DMS 273 treated with DMSO at 0.1 percent for 48 hours (cell line): ENCODE measurements at regions not wholly inside any gene's neighbourhood (a gene's known extent, or its start where the extent isn't known, plus 50 kb on each side); places are given as distances from the start of the nearest gene placed in this dataset.
"Not testable (repeated sequence)": the region's sequence is repeated elsewhere in the genome, so short reads cannot be mapped to it uniquely, and the experiment has no call there.

Experiments used
- DNase-seq: peaks from one replicate; lab custom pipeline; 2025; lab: John Stamatoyannopoulos, UW

DNA sequence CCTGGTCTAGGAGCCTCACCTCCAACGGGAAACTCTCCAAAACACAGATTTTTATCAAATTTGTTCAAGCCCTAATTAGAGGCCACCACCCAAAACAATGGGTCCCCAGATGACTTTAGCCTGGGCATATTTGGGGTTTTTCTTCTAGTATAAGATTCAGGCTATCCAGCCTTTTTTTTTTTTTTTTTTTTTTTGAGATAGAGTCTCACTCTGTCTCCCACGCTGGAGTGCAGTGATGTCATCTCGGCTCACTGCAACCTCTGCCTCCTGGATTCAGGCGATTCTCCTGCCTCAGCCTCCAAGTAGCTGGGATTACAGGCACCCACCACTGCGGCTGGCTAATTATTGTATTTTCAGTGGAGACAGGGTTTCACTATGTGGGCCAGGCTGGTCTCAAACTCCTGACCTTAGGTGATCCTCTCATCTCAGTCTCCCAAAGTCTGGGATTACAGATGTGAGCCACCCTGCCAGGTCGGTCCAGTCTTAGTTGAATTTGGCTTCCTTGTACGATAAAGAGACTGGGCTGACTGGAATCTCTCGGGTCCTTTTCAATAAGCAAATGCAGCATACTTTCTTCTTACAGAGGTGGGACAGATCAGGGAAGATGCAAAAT, 91.4 kb upstream of the KLF6 start:
- no peak for DNase-seq

DNA sequence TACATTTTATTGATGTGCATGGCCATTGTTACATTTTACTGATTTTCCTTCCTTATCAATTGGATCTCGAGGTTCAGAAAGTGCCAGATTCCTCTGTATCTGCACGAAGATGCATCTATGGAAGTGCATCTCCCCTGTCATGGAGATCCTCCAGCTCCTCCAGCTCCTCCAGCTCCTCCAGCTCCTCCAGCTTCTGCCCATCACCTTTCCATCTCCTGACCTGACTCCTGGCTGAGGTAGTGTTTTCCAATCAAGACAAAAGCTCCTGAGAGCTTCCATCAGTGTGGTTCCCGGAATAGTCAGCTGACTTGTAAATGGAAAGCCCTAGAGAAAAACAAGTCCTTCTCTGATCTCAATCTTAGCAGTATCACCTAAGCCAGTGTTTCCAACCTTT, 90.8 kb upstream of the KLF6 start:
- no peak for DNase-seq

- no peak for DNase-seq
Observed at GRCh38 chr10:3874990-3875841, 90.2 kb upstream of the KLF6 start.

DNA sequence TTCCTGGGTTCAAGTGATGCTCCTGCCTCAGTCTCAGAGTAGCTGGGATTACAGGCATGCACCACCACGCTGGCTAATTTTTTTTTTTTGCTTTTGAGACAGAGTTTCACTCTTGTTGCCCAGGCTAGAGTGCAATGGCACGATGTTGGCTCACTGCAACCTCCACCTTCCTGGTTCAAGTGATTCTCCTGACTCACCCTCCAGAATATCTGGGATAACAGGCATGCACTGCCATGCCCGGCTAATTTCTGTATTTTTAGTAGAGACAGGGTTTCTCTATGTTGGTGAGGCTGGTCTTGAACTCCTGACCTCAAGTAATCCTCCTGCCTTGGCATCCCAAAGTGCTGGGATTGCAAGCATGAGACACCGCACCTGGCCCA, 89.6 kb upstream of the KLF6 start:
- DNase-seq = not testable (repeated sequence)

GRCh38 chr10:3873728-3874461, 88.9 kb upstream of the KLF6 start:
- DNase-seq = no peak

- DNase-seq = no peak
Observed at GRCh38 chr10:3872712-3873329, 87.8 kb upstream of the KLF6 start.

- DNase-seq = no peak
Observed at GRCh38 chr10:3871424-3871996, 86.5 kb upstream of the KLF6 start.

DNA sequence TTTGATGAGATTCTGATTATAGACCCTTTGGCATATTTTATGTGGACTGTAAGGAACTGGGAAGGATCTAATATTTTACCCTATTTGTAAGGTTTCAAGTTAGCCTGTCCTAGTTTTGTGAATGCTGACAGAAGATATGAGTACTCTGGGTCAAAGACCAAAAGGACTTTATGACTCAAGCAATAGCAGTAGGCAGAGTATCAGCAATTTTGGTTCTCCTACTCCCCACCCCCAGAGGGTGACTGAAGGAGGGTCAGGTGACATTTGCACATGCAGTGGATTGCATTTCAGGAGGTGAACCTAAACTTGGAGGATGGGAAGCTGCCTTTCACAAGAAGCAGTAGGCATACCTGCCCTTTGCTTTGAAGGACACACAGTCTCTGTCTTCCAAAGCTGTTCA, 84.0 kb upstream of the KLF6 start:
- DNase-seq = no peak

GRCh38 chr10:3868271-3868664, 83.3 kb upstream of the KLF6 start:
- no peak for DNase-seq

- no peak for DNase-seq
Observed at GRCh38 chr10:3867454-3868270, 82.7 kb upstream of the KLF6 start.

GRCh38 chr10:3866332-3866731, 81.3 kb upstream of the KLF6 start:
- no peak for DNase-seq

DNA sequence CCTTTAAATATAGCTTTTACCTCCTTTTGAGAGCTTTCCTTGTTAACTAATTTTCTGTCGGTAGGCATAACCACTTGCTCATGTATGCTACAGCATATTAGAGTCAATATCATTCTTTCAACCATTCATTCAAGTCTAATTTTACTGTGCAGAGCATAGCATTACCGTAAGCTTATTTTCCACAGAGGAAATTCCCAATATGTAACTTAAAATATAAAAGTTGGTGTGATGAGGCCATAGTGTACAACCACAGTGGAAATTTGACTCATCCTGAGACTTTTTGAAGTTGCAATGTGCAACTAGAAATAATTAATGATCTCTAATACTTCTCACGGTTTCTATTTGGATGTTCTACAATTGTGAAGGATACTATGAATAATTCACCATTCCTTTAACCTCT, 80.6 kb upstream of the KLF6 start:
- no peak for DNase-seq

DNA sequence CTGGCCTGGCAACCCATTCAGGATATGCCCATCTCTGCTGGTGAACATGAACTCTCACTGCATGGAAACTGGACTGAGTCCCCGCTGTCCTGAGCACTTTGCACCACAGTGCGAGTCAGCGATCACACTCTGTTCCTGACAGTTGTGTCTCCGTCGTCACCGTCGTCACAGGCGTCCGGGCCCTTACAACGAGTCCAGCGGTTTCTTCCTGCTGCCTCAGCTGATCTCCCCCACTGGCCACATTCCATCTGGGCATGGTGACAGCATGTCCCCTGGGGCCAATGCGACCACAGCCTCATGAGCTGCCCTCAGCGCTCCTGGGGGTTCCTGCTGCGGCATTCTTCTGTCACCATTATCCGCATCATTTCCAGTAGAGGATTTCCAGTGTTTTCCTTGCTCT, 76.8 kb upstream of the KLF6 start:
- no peak for DNase-seq

GRCh38 chr10:3858051-3858845, 73.2 kb upstream of the KLF6 start:
- no peak for DNase-seq

GRCh38 chr10:3857318-3857717, 72.3 kb upstream of the KLF6 start:
- DNase-seq = no peak

DNA sequence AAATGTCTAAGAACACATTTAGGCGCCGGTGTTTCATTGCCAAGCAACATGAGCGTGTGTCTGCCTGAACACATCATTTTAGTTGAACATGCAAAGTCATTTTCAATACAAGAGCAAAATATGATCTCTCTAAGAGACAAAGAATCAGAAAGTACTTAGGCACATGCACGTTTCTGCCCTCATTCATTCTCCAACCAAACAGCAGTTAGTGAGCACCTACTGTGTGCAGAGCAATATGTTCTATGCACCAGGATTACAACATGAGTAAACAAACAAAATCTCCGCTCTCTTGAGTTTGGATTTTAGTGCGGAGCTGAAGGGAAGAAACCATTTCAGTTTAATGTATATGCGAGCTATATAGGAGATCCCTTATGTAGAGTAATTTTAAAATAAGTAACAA, 71.6 kb upstream of the KLF6 start:
- DNase-seq = no peak

GRCh38 chr10:3853547-3854303, 68.7 kb upstream of the KLF6 start:
- no peak for DNase-seq

DNA sequence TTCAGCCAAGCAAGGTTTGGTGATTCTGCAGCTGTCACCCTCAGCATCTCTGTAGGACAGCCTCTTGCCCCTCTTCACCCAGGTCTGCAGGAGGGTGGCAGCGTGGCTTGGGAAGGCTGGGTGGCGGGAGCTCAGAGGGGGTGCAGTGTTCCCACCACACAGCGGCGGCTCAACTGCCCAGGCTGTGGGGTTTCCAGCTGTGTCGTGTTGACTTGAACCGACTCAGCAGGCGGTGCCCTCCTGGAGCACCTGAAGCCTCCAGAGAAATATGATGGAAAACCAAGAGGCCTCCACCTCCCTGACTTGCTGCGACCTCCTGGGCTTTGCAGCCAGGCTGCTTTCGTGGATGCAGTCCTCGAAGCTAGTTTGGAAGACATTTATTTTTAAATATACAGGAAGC, 68.0 kb upstream of the KLF6 start:
- DNase-seq = no peak

DNA sequence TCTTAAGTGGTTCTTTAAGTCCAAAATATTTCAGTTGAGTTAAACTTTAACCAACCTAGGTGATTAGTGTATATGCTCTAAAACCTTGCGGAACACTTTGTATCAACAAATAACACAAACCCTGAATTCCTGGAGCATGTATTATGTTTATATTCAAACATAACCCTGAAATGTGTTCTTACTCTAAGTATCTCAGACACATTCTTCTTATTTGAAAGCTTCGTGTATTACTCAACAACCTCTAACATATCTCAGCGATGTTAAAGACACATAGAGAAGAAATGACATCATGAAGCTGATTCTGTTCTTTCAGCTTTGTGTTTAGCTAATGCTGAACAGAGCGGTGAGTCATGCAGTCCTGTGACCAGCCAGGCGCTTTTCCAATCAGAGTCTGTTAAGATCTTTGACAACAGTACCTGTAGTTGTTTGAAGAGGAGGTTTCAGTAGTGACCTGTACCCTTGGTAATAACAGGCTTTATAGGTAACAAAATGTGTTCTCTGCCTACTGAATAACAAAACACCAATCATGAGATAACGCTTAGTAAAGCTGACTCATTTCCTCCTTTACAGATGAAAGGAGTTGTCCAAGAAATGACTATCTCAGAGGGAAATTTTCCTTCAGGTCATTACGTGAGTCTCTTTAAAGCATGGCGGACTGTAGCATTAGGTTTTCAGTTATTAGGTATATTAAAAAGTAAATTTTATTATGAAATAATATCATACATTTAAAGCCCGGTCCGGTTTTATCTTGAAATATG, 67.3 kb upstream of the KLF6 start:
- DNase-seq = no peak
